H1 (cell line): ENCODE measurements at regions not wholly inside any gene's neighbourhood (a gene's known extent, or its start where the extent isn't known, plus 50 kb on each side); places are given as distances from the start of the nearest gene placed in this dataset.

Experiments used
- TF ChIP-seq, protein P1 (sequence below): fragments of 300-600 bp; sonication (generic); IDR thresholded peaks from 2 replicates; pipeline ENCODE4 v1.7.1; 2012; ENCODE audit warnings: low read length, moderate library complexity, mild to moderate bottlenecking, inconsistent platforms; ENCODE audit not compliant: insufficient replicate concordance

DNA sequence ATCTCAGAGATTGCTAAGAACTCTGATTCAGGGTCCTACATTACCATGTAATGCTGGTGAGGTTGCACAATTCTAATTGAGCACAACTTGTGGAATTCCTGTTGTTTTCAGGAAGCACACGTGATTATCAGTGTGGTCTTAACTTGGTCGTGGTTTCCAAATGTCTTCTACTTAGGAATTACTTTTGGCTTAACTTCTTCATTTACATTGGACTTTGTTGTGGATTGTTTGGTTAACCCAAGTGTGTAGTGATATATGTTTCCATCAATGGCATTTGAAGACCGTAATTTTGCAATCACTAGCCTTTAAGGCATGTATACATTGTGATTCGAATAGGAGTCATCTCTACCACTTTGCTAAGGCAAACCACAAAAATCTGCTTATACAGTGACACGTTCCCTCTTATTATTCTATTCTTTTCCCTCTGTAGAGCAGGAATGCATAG, 373.3 kb downstream of the IRS1 start (continued):
- TF ChIP-seq, protein P1, sequence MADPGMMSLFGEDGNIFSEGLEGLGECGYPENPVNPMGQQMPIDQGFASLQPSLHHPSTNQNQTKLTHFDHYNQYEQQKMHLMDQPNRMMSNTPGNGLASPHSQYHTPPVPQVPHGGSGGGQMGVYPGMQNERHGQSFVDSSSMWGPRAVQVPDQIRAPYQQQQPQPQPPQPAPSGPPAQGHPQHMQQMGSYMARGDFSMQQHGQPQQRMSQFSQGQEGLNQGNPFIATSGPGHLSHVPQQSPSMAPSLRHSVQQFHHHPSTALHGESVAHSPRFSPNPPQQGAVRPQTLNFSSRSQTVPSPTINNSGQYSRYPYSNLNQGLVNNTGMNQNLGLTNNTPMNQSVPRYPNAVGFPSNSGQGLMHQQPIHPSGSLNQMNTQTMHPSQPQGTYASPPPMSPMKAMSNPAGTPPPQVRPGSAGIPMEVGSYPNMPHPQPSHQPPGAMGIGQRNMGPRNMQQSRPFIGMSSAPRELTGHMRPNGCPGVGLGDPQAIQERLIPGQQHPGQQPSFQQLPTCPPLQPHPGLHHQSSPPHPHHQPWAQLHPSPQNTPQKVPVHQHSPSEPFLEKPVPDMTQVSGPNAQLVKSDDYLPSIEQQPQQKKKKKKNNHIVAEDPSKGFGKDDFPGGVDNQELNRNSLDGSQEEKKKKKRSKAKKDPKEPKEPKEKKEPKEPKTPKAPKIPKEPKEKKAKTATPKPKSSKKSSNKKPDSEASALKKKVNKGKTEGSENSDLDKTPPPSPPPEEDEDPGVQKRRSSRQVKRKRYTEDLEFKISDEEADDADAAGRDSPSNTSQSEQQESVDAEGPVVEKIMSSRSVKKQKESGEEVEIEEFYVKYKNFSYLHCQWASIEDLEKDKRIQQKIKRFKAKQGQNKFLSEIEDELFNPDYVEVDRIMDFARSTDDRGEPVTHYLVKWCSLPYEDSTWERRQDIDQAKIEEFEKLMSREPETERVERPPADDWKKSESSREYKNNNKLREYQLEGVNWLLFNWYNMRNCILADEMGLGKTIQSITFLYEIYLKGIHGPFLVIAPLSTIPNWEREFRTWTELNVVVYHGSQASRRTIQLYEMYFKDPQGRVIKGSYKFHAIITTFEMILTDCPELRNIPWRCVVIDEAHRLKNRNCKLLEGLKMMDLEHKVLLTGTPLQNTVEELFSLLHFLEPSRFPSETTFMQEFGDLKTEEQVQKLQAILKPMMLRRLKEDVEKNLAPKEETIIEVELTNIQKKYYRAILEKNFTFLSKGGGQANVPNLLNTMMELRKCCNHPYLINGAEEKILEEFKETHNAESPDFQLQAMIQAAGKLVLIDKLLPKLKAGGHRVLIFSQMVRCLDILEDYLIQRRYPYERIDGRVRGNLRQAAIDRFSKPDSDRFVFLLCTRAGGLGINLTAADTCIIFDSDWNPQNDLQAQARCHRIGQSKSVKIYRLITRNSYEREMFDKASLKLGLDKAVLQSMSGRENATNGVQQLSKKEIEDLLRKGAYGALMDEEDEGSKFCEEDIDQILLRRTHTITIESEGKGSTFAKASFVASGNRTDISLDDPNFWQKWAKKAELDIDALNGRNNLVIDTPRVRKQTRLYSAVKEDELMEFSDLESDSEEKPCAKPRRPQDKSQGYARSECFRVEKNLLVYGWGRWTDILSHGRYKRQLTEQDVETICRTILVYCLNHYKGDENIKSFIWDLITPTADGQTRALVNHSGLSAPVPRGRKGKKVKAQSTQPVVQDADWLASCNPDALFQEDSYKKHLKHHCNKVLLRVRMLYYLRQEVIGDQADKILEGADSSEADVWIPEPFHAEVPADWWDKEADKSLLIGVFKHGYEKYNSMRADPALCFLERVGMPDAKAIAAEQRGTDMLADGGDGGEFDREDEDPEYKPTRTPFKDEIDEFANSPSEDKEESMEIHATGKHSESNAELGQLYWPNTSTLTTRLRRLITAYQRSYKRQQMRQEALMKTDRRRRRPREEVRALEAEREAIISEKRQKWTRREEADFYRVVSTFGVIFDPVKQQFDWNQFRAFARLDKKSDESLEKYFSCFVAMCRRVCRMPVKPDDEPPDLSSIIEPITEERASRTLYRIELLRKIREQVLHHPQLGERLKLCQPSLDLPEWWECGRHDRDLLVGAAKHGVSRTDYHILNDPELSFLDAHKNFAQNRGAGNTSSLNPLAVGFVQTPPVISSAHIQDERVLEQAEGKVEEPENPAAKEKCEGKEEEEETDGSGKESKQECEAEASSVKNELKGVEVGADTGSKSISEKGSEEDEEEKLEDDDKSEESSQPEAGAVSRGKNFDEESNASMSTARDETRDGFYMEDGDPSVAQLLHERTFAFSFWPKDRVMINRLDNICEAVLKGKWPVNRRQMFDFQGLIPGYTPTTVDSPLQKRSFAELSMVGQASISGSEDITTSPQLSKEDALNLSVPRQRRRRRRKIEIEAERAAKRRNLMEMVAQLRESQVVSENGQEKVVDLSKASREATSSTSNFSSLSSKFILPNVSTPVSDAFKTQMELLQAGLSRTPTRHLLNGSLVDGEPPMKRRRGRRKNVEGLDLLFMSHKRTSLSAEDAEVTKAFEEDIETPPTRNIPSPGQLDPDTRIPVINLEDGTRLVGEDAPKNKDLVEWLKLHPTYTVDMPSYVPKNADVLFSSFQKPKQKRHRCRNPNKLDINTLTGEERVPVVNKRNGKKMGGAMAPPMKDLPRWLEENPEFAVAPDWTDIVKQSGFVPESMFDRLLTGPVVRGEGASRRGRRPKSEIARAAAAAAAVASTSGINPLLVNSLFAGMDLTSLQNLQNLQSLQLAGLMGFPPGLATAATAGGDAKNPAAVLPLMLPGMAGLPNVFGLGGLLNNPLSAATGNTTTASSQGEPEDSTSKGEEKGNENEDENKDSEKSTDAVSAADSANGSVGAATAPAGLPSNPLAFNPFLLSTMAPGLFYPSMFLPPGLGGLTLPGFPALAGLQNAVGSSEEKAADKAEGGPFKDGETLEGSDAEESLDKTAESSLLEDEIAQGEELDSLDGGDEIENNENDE: no peak
